ENCODE measurements at regions not wholly inside any gene's neighbourhood (a gene's known extent, or its start where the extent isn't known, plus 50 kb on each side); places are given as distances from the start of the nearest gene placed in this dataset.

DNA sequence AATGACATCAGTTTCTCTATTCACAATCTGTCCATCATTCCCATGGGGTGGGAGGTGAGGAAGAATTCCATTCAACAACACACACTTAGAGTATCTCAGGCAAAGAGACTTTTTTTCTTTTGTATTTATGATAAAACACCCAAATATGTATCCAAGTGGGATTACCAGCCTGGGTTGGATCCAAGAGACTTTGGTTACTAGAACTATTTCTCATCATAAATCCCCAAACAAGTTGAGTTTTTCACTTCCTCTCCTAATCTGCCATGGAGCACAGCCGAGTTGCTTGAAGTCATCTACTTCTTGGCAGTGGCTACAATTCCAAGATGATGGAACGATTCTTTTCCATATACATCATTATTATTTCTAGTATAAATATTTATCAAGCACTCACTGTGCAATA lies 209.2 kb upstream of the HMGA2 start:
- Histone ChIP-seq H3K36me3 (ENCODE audit: control insufficient read depth, low read depth, low read length) (no peaks in the 10 kb centered on the region), H3K27me3 (ENCODE audit: control insufficient read depth, insufficient read depth, low read length) (no peaks in the 10 kb centered on the region), H3K9ac (ENCODE audit: low read length) (no peak overlapping the region), H3K4me3 (ENCODE audit: low read length) (no peak overlapping the region), H3K4me1 (ENCODE audit: control insufficient read depth, low read depth, low read length) (no peaks in the 10 kb centered on the region), H3K9me3 (ENCODE audit: control insufficient read depth, low read depth, low read length) (no peaks in the 10 kb centered on the region), H3K27ac (ENCODE audit: low read length) (no peak overlapping the region)

DNA sequence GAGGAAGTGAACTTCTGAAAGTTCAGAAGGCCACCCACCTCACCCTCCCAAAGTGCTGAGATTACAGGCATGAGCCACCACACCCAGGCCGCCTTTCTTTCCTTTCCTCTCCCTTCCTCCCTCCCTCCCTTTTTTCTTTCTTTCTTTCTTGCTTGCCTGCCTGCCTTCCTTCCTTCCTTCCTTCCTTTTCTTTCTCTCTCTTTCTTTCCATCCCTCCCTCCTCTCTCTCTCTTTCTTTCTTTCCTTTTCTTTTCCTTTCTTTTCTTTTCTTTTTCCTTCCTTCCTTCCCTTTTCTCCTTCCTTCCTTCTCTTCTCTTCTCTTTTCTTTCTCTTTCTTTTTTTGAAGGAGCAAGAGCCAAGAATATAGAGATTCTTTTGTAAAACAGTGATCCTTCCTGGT lies 208.3 kb upstream of the HMGA2 start:
- H3K9me3 ChIP-seq (ENCODE audit: control insufficient read depth, low read depth, low read length), result no peaks in the 10 kb centered on the region
- no peak overlapping the region for H3K27ac ChIP-seq (ENCODE audit: low read length)
- H3K4me1 ChIP-seq (ENCODE audit: control insufficient read depth, low read depth, low read length), result no peaks in the 10 kb centered on the region
- H3K27me3 ChIP-seq (ENCODE audit: control insufficient read depth, insufficient read depth, low read length), result no peaks in the 10 kb centered on the region
- no peak overlapping the region for H3K4me3 ChIP-seq (ENCODE audit: low read length)
- no peak overlapping the region for H3K9ac ChIP-seq (ENCODE audit: low read length)
- H3K36me3 ChIP-seq (ENCODE audit: control insufficient read depth, low read depth, low read length), result no peaks in the 10 kb centered on the region

DNA sequence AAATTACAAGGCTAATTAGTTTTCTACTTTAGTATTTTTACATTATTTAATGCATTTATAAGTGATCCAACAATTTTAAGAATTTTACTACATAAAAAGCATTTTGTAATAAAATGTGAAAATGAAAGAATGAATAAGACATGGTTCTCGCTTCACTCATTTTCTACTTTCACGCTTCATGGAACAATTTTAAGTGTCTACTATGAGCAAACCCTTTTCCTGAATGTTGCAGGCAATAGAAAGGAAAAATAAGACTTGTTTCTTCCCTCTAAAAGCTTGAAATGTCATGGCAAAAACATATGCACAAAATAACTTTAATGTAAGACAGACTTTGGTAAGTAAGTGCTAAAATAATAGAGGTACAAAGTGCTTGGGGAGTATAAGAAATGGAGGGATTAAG lies 205.7 kb upstream of the HMGA2 start:
- H3K36me3 ChIP-seq (ENCODE audit: control insufficient read depth, low read depth, low read length), result no peaks in the 10 kb centered on the region
- no peaks in the 10 kb centered on the region for H3K4me1 ChIP-seq (ENCODE audit: control insufficient read depth, low read depth, low read length)
- H3K27me3 ChIP-seq (ENCODE audit: control insufficient read depth, insufficient read depth, low read length), result no peaks in the 10 kb centered on the region
- no peaks in the 10 kb centered on the region for H3K9me3 ChIP-seq (ENCODE audit: control insufficient read depth, low read depth, low read length)
- no peak overlapping the region for H3K4me3 ChIP-seq (ENCODE audit: low read length)
- H3K9ac ChIP-seq (ENCODE audit: low read length), result no peak overlapping the region
- H3K27ac ChIP-seq (ENCODE audit: low read length), result no peak overlapping the region

DNA sequence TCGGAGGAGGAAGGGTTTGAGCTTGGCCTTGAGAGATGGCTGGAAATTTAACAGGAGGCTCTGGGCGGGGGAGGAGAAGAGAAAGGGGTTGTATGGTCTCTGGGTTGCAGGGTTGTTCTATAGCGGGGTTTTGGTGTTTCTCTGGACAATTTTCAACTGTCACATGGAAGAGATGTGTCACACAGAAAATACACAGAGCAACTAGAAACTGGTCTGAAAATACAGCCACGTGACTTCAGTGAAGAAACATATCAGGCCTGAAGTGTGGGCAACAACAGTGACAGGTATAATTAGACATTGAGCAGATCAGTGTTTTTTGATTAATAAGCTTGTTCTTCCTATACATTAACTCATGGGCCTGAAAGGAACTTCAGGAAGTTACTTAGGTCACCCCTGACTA lies 205.3 kb upstream of the HMGA2 start:
- Histone ChIP-seq H3K4me3 (ENCODE audit: low read length) (no peak overlapping the region), H3K36me3 (ENCODE audit: control insufficient read depth, low read depth, low read length) (no peaks in the 10 kb centered on the region), H3K9me3 (ENCODE audit: control insufficient read depth, low read depth, low read length) (no peaks in the 10 kb centered on the region), H3K9ac (ENCODE audit: low read length) (no peak overlapping the region), H3K27ac (ENCODE audit: low read length) (no peak overlapping the region), H3K4me1 (ENCODE audit: control insufficient read depth, low read depth, low read length) (no peaks in the 10 kb centered on the region), H3K27me3 (ENCODE audit: control insufficient read depth, insufficient read depth, low read length) (no peaks in the 10 kb centered on the region)

DNA sequence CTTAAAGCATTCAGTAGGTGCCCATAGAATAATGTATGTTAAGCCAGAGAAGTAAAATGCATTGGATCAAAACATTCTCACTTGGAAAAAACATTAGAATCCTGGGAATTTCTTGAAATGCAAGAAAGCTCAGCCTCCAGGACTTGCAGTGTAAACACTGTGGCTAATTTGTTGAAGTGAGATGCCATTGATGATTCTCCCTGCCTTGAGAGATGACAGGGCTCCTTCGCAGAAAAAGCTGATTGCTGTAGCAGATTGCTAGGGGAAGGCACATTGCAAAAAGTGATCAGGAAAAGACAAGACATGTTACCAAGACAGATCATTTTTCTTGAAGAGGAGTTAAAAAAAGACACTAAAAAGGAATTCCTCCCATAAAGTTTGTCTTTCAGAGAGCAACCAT lies 204.2 kb upstream of the HMGA2 start:
- Histone ChIP-seq H3K4me3 (ENCODE audit: low read length) (no peak overlapping the region), H3K27me3 (ENCODE audit: control insufficient read depth, insufficient read depth, low read length) (no peaks in the 10 kb centered on the region), H3K36me3 (ENCODE audit: control insufficient read depth, low read depth, low read length) (no peaks in the 10 kb centered on the region), H3K4me1 (ENCODE audit: control insufficient read depth, low read depth, low read length) (no peaks in the 10 kb centered on the region), H3K9ac (ENCODE audit: low read length) (no peak overlapping the region), H3K9me3 (ENCODE audit: control insufficient read depth, low read depth, low read length) (no peaks in the 10 kb centered on the region), H3K27ac (ENCODE audit: low read length) (no peak overlapping the region)

DNA sequence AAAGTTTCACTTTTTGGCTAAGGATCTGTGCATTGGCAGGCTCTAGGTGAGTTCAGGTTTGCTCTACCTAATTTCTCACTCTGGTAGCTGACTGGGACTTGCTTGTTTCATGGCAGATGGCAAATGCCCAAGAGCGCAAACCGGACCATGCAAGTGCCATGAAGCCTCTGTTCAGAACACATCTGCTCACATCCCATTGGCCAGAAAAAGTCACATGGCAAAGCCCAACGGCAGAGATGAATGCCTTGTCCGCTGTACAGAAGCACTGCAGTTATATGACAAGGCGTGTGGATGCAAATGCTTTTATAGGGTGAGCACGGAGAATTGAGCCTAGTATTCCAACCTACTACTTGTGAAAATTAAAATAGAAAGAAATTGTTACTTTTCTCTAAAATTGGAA lies 202.2 kb upstream of the HMGA2 start:
- no peak overlapping the region for H3K27ac ChIP-seq (ENCODE audit: low read length)
- no peaks in the 10 kb centered on the region for H3K9me3 ChIP-seq (ENCODE audit: control insufficient read depth, low read depth, low read length)
- no peak overlapping the region for H3K9ac ChIP-seq (ENCODE audit: low read length)

DNA sequence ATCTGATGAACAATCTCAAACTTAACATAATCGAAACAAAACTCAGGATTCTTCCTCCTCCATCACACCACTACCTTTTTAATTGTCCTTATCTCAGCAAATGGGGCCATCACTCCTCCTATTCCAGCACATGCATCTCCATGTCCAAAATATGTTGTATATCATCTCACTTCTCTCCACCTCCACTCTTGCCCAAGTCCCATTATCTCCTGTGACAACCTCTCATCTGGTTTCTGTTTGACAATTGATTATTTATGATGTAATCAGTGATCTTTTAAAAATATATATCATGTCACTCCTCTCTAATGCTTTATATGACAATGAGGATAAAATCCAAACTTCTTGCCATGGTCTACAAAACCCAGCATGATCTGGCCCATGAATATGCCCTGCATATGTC lies 200.8 kb upstream of the HMGA2 start:
- no peaks in the 10 kb centered on the region for H3K4me1 ChIP-seq (ENCODE audit: control insufficient read depth, low read depth, low read length)
- H3K36me3 ChIP-seq (ENCODE audit: control insufficient read depth, low read depth, low read length), result no peaks in the 10 kb centered on the region

More for the DNA sequence above, 202.2 kb upstream of the HMGA2 start:
- Histone ChIP-seq H3K27me3 (ENCODE audit: control insufficient read depth, insufficient read depth, low read length) (no peaks in the 10 kb centered on the region), H3K4me3 (ENCODE audit: low read length) (no peak overlapping the region), H3K36me3 (ENCODE audit: control insufficient read depth, low read depth, low read length) (no peaks in the 10 kb centered on the region), H3K4me1 (ENCODE audit: control insufficient read depth, low read depth, low read length) (no peaks in the 10 kb centered on the region)

DNA sequence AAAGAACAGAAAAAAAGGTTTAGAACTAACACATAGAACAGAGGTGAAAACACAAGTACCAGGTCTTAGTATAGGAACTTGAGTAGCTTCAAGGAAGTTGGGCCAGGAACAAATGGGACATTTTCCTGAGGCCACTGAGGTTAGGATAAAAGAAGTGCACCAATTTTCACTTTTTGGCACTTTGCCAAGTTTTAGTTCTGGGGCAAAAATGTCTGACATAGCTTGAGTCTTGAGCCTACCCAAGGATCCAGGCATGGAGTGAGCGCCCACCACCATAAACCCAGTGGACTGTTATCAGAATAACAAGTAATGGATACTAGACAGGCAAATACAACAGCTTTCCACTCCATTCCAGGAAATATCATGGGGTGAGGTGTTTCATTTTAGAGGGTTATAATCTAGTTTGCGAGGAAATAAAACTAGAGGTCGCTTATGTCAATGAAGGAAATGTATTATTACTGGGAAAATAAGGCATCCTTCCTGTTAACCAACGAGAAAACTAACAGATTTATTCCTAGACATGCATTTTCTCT lies 199.7 kb upstream of the HMGA2 start:
- Histone ChIP-seq H3K27me3 (ENCODE audit: control insufficient read depth, insufficient read depth, low read length) (no peaks in the 10 kb centered on the region), H3K36me3 (ENCODE audit: control insufficient read depth, low read depth, low read length) (no peaks in the 10 kb centered on the region), H3K4me3 (ENCODE audit: low read length) (no peak overlapping the region), H3K4me1 (ENCODE audit: control insufficient read depth, low read depth, low read length) (no peaks in the 10 kb centered on the region), H3K9me3 (ENCODE audit: control insufficient read depth, low read depth, low read length) (no peaks in the 10 kb centered on the region), H3K27ac (ENCODE audit: low read length) (no peak overlapping the region), H3K9ac (ENCODE audit: low read length) (no peak overlapping the region)

More for the DNA sequence above, 200.8 kb upstream of the HMGA2 start:
- H3K27ac ChIP-seq (ENCODE audit: low read length), result no peak overlapping the region
- no peaks in the 10 kb centered on the region for H3K27me3 ChIP-seq (ENCODE audit: control insufficient read depth, insufficient read depth, low read length)
- no peak overlapping the region for H3K4me3 ChIP-seq (ENCODE audit: low read length)
- no peaks in the 10 kb centered on the region for H3K9me3 ChIP-seq (ENCODE audit: control insufficient read depth, low read depth, low read length)
- H3K9ac ChIP-seq (ENCODE audit: low read length), result no peak overlapping the region

DNA sequence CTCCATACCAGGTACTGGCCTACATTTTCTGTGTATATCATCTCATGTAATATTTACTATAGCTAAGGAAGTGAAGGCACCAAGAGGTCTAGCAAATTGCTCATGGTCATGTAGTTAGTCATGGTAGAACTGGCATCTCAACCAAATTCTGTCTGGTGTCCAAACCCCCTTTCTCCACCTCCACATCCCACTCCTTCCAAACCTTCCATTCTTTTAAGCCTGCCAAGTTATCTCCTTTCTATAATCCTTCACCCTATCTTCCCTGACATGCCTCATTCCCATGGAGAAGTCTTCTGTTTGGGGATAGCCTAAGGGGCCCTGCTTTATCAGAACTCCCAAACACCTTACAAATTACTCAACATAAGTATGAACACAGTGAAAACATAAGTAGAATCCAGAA lies 196.2 kb upstream of the HMGA2 start:
- Histone ChIP-seq H3K4me1 (ENCODE audit: control insufficient read depth, low read depth, low read length) (no peaks in the 10 kb centered on the region), H3K27ac (ENCODE audit: low read length) (no peak overlapping the region), H3K27me3 (ENCODE audit: control insufficient read depth, insufficient read depth, low read length) (no peaks in the 10 kb centered on the region), H3K4me3 (ENCODE audit: low read length) (no peak overlapping the region), H3K36me3 (ENCODE audit: control insufficient read depth, low read depth, low read length) (no peaks in the 10 kb centered on the region), H3K9me3 (ENCODE audit: control insufficient read depth, low read depth, low read length) (no peaks in the 10 kb centered on the region), H3K9ac (ENCODE audit: low read length) (no peak overlapping the region)

DNA sequence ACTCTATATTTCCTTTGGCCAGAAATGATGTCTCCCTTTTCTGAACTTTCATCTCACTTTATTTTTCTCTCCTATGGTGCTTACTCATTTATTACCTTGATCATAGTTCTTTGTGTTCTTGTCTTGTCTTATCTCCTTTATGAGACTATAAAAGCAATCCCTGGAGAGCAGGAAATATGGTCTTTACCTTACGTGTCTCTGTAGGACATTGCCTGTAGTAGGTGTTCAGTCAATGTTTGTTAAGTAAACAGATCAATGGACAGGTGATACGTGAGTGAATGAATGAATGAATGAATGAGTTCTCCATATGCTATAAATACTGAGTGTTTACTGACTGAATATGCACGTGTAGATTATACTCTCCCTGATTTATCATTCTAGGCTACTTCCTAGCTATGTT lies 193.7 kb upstream of the HMGA2 start:
- H3K4me3 ChIP-seq (ENCODE audit: low read length), result no peak overlapping the region
- no peaks in the 10 kb centered on the region for H3K27me3 ChIP-seq (ENCODE audit: control insufficient read depth, insufficient read depth, low read length)
- H3K27ac ChIP-seq (ENCODE audit: low read length), result no peak overlapping the region
- no peaks in the 10 kb centered on the region for H3K36me3 ChIP-seq (ENCODE audit: control insufficient read depth, low read depth, low read length)
- H3K4me1 ChIP-seq (ENCODE audit: control insufficient read depth, low read depth, low read length), result peaks cover 7% of the 10 kb centered on the region
- no peaks in the 10 kb centered on the region for H3K9me3 ChIP-seq (ENCODE audit: control insufficient read depth, low read depth, low read length)
- no peak overlapping the region for H3K9ac ChIP-seq (ENCODE audit: low read length)

DNA sequence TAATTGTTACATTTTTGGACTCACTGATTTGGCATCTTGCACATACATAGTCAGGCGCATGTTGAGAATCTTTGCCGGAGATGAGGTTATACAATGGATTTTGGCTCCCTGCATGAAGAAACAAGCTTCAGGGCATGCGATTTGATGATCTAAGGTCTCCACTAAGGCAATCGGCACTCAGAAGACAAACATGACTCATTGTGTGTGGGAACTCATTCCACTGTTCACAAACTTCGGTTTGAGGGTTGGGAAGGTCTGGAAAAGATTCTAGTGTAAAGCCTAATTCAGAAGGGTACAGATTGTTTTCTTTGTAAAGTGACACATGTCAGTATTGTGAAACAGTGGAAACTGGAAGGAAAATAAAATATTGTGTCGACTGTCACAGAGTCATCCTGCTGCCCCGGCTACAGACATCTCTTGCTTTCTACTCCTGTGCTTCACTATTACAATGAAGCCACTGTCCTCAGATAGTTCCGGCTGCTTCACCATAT lies 192.6 kb upstream of the HMGA2 start:
- Histone ChIP-seq H3K4me3 (ENCODE audit: low read length) (no peak overlapping the region), H3K4me1 (ENCODE audit: control insufficient read depth, low read depth, low read length) (peaks cover 7% of the 10 kb centered on the region), H3K27me3 (ENCODE audit: control insufficient read depth, insufficient read depth, low read length) (no peaks in the 10 kb centered on the region), H3K27ac (ENCODE audit: low read length) (no peak overlapping the region), H3K9me3 (ENCODE audit: control insufficient read depth, low read depth, low read length) (no peaks in the 10 kb centered on the region), H3K9ac (ENCODE audit: low read length) (no peak overlapping the region), H3K36me3 (ENCODE audit: control insufficient read depth, low read depth, low read length) (no peaks in the 10 kb centered on the region)

DNA sequence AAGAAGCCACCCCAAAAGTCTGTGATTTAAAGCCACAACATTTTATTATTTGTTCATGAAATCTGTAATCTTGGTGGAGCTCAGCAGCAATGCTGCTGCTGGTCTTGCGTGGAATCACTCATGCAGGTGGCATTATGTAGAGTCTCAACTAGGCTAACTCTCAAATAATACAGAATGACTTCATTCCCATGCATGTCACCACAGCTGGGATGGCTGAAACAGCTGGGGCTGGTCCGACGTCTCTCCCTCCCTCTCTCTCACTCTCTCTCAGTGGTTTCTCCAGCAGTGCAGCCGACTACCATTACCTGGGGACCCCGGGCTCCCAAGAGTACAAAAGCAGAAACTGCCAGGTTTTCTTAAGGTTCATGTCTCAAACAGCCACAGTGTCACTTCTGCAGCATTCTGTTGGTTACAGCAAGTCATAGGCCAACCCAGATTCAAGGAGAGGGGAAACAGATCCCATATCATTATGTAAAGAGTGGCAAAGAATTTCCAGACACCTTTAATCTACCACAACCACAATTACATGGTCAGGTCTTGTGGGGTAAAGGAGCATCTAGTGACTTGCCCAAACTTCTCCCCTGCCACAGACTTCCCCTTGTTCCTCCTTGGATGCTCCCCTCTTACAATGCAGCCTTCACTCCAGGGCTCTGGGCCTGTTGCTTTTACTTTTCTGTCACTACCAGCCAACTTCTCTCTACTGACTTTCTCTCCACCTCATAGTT lies 192.0 kb upstream of the HMGA2 start:
- Histone ChIP-seq H3K4me1 (ENCODE audit: control insufficient read depth, low read depth, low read length) (peaks cover 7% of the 10 kb centered on the region), H3K36me3 (ENCODE audit: control insufficient read depth, low read depth, low read length) (no peaks in the 10 kb centered on the region), H3K9me3 (ENCODE audit: control insufficient read depth, low read depth, low read length) (no peaks in the 10 kb centered on the region), H3K4me3 (ENCODE audit: low read length) (no peak overlapping the region), H3K27ac (ENCODE audit: low read length) (no peak overlapping the region), H3K9ac (ENCODE audit: low read length) (no peak overlapping the region), H3K27me3 (ENCODE audit: control insufficient read depth, insufficient read depth, low read length) (no peaks in the 10 kb centered on the region)
